SHP77 treated with DMSO at 0.1 percent for 48 hours (cell line): ENCODE measurements at regions not wholly inside any gene's neighbourhood (a gene's known extent, or its start where the extent isn't known, plus 50 kb on each side); places are given as distances from the start of the nearest gene placed in this dataset.
"Not testable (repeated sequence)": the region's sequence is repeated elsewhere in the genome, so short reads cannot be mapped to it uniquely, and the experiment has no call there.

Experiments
- DNase-seq: peaks from one replicate; lab custom pipeline; 2025; lab: John Stamatoyannopoulos, UW

DNA sequence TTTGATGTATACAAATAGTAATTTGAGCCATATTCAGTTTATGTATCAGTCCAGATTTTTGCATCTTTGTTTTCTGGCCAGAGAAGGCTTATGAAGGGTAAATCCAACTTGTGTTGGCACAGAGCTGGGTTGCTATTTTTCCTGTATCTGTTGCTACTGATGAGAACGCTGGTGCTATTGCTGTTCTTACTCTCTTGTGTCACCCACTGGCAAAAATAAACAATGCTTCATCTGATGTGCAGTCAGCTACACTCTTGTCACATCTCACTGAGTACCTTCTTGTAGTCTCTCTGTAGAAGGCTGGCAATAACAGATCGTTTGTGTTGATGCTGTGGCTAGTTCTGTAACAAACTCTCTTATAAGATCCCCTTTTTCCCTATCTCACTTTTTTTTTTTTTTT, 323.4 kb downstream of the CDH19 start:
- DNase-seq, result no peak

DNA sequence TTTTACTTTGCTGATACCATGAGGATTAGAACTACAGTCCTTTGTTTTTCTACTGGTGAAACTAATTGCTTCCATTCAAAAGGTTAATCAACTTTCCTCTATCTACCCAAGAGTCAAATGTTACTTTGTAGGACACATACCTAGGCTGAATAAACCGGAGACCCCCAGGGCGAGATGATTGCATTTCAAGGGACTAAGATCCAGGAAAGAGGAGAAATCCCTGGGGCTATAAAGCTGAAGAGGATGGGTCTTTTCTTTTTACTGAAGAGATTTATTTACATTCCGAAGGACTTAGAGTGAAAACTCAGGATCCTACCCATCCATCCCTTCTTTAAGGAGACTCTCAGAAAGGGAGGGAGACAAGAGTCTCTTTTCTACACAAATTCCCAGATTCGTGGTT, 331.9 kb downstream of the CDH19 start:
- no peak for DNase-seq

- no peak for DNase-seq
Measured at GRCh38 chr18:66264130-66264529, 339.8 kb downstream of the CDH19 start.

- no peak for DNase-seq
Measured at GRCh38 chr18:66254121-66254520, 349.8 kb downstream of the CDH19 start.

- no peak for DNase-seq
Measured at GRCh38 chr18:66252703-66253102, 351.2 kb downstream of the CDH19 start.

GRCh38 chr18:66235206-66235605, 368.7 kb downstream of the CDH19 start:
- no peak for DNase-seq

- DNase-seq, result no peak
Measured at GRCh38 chr18:66226782-66227181, 377.1 kb downstream of the CDH19 start.

DNA sequence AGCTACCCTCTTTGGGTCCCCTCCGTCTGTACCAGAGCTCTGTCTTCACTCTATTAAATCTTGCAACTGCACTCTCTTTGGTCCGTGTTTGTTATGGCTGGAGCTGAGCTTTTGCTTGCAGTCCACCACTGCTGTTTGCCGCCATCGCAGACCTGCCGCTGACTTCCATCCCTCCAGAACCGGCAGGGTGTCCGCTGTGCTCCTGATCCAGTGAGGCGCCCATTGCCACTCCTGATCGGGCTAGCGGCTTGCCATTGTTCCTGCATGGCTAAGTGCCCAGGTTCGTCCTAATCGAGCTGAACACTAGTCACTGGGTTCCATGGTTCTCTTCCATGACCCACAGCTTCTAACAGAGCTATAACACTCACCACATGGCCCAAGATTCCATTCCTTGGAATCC, 380.6 kb downstream of the CDH19 start:
- DNase-seq, result not testable (repeated sequence)

GRCh38 chr18:66222174-66222573, 381.7 kb downstream of the CDH19 start:
- DNase-seq, result no peak

DNA sequence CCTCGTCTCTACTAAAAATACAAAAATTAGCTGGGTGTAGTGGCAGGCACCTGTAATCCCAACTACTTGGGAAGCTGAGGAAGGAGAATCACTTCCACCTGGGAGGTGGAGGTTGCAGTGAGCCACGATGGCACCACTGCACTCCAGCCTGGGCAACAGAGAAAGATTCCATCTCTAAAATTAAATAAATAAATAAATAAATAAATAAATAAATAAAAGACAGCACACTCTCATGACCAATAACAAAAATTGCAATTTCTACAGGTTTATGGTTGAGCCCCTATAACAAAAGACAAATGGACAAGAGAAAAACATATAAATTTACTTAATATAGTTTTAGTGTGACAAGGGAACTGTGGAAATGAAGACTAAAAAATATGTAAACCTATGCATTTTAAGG, 384.1 kb downstream of the CDH19 start:
- DNase-seq, result no peak

DNA sequence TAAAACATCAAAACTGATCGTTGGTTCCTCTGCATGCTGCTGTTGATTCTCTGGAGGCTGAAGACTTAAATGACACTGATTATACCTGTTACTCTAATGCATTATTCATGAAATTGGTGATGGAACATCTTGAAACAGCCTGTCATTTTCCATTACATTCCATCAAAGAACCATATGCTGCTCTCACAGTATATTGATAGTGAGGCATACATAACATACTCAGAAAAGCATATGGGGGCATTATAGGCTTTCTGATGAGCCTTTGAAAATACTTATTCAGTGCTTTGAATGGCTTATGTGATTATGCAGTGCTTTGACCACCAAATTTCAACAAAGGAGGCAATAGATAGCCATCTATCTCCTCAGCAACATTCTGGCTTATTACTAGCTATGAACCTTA, 392.1 kb downstream of the CDH19 start:
- DNase-seq, result no peak

DNA sequence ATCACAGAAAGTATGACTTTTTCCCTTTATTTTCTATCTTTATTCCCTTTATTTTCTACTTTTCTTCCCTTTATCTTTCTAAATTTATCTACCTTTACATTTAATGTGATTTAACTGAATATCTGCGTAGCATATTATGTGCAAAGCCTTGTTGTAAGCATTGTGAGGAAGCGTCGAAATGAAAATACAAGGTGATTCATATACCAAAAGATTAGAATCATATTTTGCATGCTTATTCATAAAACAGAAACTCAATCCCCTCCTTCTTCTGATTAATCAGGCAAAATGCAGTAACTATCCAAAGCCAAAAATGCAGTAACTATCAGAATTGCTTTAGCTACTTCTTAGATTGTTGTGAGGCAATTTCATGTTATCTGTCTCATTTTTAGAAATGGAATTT, 393.0 kb downstream of the CDH19 start:
- no peak for DNase-seq

DNA sequence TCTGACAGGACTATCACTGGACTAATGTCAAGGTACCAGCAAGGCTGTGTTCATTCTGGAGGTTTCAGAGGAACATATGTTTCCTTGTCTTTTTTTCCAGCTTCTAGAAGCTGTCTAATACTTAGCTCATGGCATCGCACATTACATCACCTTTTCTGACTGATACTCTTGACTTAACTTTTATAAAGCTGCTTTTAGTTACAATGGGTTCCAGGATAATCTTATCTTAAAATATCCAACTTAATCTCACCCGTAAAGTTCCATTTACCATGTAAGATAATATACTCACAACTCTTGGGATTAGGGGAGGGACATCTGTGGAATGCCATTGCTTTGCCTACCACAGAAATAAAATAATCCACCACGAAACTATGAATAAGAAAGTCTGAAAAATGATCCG, 394.2 kb downstream of the CDH19 start:
- no peak for DNase-seq

DNA sequence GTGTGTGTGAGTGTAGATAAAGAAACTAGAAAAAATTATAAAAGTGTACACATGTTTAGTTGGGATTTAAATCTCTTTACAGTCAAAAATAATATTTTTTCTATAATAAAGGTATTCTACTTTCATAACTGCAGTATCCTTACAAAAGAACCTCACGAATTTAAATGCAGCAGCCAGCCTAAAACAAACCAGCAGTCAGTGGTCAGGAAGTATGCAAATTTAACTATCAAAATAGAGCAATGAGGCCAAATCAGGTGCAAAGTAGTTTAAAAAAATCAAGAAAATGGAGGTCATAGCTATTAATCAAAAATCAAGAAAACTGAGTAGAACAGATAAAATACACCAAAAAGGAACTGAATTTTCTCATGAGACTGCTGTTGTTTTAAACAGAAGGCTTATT, 407.1 kb downstream of the CDH19 start:
- DNase-seq, result no peak

- DNase-seq, result no peak
Measured at GRCh38 chr18:66193938-66194337, 410.0 kb downstream of the CDH19 start.

GRCh38 chr18:66193394-66193793, 410.5 kb downstream of the CDH19 start:
- DNase-seq, result no peak

DNA sequence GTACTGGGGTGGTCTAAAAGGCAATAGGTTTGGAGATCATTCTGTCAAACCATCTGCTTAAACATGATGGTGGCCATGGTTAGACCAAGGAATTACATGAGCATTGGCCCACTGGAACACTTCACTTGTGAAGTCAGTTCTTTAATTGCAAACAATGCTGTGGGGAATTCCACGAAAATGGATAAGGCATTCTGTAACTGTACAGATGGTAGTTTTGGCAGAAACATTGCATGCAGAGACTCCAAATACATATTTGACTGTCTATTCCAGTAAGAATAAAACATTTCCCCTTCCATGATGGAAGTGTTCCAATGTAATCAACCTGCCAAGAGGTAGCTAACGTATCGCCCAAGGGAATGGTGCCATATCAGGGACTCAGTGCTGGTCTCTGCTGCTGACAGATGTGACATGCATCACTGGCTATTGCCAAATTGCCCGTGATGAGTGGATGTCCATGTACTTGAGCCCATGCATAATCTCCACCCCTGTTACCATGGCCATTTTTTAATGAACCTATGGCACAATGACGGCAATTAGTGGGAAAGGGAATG, 417.9 kb downstream of the CDH7 start:
- no peak for DNase-seq

- no peak for DNase-seq
Measured at GRCh38 chr18:66167829-66168684, 417.2 kb downstream of the CDH7 start.

- no peak for DNase-seq
Measured at GRCh38 chr18:66160007-66160406, 409.2 kb downstream of the CDH7 start.

GRCh38 chr18:66159451-66159850, 408.6 kb downstream of the CDH7 start:
- DNase-seq, result no peak

DNA sequence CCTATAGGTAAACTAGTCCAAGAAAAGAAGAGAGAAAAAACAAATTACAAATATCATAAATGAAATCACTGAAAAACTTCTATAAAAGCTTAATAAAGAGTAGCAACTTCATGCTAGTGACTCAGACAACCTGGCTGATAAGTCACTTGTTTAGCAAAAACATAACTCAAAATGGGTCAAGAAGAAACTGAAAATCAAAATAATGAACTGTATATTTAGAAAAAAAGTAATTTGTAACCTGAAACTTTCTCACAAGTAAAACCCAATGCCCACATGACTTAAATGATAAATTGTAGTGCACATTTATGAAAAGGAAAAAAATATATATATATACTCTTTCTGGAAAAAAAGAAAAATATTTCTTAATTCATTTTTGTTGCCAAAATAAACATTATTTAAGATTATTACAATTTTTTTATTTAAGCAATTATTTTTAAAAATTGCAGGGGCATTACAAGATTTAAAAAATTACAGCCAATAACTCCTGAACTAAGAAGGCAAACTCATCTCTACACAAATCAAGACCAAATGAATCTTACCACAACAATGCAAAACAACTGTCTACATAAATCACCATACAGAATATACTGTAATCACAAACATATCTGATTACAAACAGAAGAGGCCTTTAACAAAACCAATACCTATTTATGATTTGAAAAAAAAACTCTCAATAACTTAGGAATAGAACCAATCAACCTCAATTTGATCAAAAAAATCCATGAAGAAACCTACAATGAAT, 406.3 kb downstream of the CDH7 start:
- DNase-seq, result no peak

DNA sequence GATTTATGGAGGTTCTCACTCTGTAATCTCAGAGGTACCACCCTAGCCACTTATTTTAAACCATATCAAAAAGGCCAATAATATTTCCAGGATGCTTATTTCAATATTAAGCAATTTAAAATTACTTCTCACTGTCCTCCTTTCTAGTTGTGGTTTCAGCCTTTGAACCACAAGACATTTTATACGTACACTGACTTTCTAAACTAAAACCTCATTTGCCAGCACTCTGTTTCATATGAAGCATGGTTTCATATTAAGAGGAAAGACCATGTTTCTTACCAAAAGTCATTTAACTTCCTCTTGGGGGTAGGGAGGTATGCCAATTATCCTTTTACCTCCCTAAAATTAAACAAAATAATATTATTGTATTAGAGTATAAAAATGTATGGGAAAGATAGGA, 399.8 kb downstream of the CDH7 start:
- no peak for DNase-seq

- DNase-seq, result no peak
Measured at GRCh38 chr18:66143029-66143428, 392.2 kb downstream of the CDH7 start.
